GM13976 (cell line): ENCODE measurements at regions not wholly inside any gene's neighbourhood (a gene's known extent, or its start where the extent isn't known, plus 50 kb on each side); places are given as distances from the start of the nearest gene placed in this dataset.

ENCODE experiments used
- DNase-seq: peaks from one replicate; pipeline ENCODE4 v3.0.0; 2012; ENCODE audit warnings: low spot score
- in situ Hi-C: fragments of 300-500 bp; cut with MboI; formaldehyde crosslinking; loops from one replicate; pipeline ENCODE4 v1.12.0; 2022; ENCODE audit warnings: low sequenced_read_pairs, mixed read lengths, inconsistent platforms; ENCODE audit not compliant: unreplicated experiment
- TF ChIP-seq, protein P1 (sequence below): IDR thresholded peaks from 2 replicates; pipeline ENCODE4 v1.5.1; 2012; ENCODE audit warnings: borderline replicate concordance, mild to moderate bottlenecking; ENCODE audit not compliant: insufficient read depth; ENCODE audit errors: extremely low read depth, missing control alignments, control extremely low read depth

DNA sequence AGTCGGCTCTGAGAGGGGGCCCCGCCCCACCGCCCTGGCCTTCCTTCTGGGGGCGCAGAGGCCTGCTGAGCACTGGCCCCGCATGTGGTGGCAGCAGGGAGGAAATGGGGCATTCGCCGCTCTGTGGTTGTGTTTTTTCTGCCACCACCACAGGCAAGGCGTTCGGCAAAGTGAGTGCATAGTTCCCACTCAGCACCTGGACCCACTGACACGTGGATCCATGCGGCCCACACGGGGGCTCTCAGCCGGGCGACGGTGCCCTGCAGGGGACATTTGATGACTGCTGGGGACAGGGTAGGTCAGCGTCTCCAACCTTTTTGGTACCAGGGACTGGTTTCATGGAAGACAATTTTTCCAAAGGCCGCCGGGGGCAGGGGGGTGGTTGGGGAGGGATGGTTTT, 70.9 kb downstream of the ENGASE start:
- in situ Hi-C loops, result no loop called here
- no peak for DNase-seq
- TF ChIP-seq, protein P1, sequence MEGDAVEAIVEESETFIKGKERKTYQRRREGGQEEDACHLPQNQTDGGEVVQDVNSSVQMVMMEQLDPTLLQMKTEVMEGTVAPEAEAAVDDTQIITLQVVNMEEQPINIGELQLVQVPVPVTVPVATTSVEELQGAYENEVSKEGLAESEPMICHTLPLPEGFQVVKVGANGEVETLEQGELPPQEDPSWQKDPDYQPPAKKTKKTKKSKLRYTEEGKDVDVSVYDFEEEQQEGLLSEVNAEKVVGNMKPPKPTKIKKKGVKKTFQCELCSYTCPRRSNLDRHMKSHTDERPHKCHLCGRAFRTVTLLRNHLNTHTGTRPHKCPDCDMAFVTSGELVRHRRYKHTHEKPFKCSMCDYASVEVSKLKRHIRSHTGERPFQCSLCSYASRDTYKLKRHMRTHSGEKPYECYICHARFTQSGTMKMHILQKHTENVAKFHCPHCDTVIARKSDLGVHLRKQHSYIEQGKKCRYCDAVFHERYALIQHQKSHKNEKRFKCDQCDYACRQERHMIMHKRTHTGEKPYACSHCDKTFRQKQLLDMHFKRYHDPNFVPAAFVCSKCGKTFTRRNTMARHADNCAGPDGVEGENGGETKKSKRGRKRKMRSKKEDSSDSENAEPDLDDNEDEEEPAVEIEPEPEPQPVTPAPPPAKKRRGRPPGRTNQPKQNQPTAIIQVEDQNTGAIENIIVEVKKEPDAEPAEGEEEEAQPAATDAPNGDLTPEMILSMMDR, result no peak

GRCh38 chr17:79144133-79144532, 69.5 kb downstream of the ENGASE start:
- in situ Hi-C loops, result no loop called here
- DNase-seq, result no peak
- TF ChIP-seq, protein P1, result no peak

DNA sequence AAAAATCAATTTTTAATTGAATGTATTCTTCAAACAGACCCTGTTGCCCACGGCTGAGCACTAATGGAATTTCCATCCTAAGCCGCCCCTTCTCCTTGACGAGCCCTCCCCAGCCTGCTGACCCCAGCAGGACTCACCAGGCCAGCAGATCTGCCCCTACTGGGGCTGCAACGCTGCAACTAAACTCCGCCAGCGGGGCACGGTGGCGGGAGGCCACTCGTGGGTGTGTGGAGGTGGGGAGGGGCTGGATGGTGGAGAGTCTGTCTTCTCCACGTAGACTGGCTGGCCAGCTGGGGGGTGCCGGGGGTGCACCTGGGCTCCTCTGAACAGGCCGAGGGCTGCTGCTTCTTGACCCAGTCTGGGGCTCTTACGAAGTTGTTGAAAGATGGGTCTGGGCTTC, 67.8 kb downstream of the ENGASE start:
- TF ChIP-seq, protein P1, result no peak
- in situ Hi-C loops, result no loop called here
- DNase-seq, result no peak

GRCh38 chr17:79141578-79142355, 67.1 kb downstream of the ENGASE start:
- in situ Hi-C loops, result no loop called here
- no peak for DNase-seq
- TF ChIP-seq, protein P1, result no peak

DNA sequence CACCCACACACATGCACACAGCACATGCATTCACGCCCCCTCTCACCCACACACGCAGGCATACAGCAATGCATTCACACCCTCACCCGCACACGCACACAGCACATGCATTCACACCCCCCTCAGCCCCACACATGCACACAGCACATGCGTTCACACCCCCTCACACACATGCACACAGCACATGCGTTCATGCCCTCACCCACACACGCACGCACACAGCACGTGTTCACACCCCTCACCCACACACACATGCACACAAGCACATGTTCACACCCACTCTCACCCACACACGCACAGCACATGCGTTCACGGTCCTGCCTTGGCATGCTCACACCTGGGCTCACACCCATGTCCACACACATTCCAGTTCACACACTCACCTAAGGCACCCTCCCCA, 64.2 kb downstream of the ENGASE start:
- DNase-seq, result no peak
- in situ Hi-C loops, result no loop called here
- TF ChIP-seq, protein P1, result no peak

- no peak for DNase-seq
Observed at GRCh38 chr17:79137789-79138165, 63.2 kb downstream of the ENGASE start.

More at GRCh38 chr17:79137789-79138165, 63.2 kb downstream of the ENGASE start:
- TF ChIP-seq, protein P1, result no peak
- in situ Hi-C loops, result no loop called here
